ENCODE measurements at regions not wholly inside any gene's neighbourhood (a gene's known extent, or its start where the extent isn't known, plus 50 kb on each side); places are given as distances from the start of the nearest gene placed in this dataset.
"Not testable (repeated sequence)": the region's sequence is repeated elsewhere in the genome, so short reads cannot be mapped to it uniquely, and the experiment has no call there.

- CTCF ChIA-PET = no interaction called here
- Mint-ChIP-seq H3K4me3 (no peak overlapping the region), H3K36me3 (no peaks in the 10 kb centered on the region)
Observed at GRCh38 chr5:13227513-13227912, 717.0 kb downstream of the DNAH5 start.

GRCh38 chr5:13218518-13218917, 726.0 kb downstream of the DNAH5 start:
- Mint-ChIP-seq H3K36me3 (no peaks in the 10 kb centered on the region), H3K27me3 (no peaks in the 10 kb centered on the region), H3K27ac (no peak overlapping the region), H3K9me3 (peaks cover 6% of the 10 kb centered on the region), H3K4me3 (no peak overlapping the region), H3K4me1 (no peaks in the 10 kb centered on the region)
- DNase-seq = no peak
- CTCF ChIA-PET = no interaction called here

More at GRCh38 chr5:13227513-13227912, 717.0 kb downstream of the DNAH5 start:
- no peak for DNase-seq
- peaks cover 7% of the 10 kb centered on the region for H3K9me3 Mint-ChIP-seq
- no peaks in the 10 kb centered on the region for H3K27me3 Mint-ChIP-seq
- H3K27ac Mint-ChIP-seq = no peak overlapping the region
- no peaks in the 10 kb centered on the region for H3K4me1 Mint-ChIP-seq

GRCh38 chr5:13217636-13218035, 726.9 kb downstream of the DNAH5 start:
- CTCF ChIA-PET = no interaction called here
- H3K27me3 Mint-ChIP-seq = no peaks in the 10 kb centered on the region
- no peak overlapping the region for H3K27ac Mint-ChIP-seq
- H3K9me3 Mint-ChIP-seq = peaks cover 6% of the 10 kb centered on the region
- H3K4me1 Mint-ChIP-seq = no peaks in the 10 kb centered on the region
- no peak for DNase-seq
- H3K4me3 Mint-ChIP-seq = no peak overlapping the region
- no peaks in the 10 kb centered on the region for H3K36me3 Mint-ChIP-seq

- H3K27me3 Mint-ChIP-seq = no peaks in the 10 kb centered on the region
- no peaks in the 10 kb centered on the region for H3K4me1 Mint-ChIP-seq
- no peak for DNase-seq
- H3K9me3 Mint-ChIP-seq = peaks cover 6% of the 10 kb centered on the region
- no peak overlapping the region for H3K4me3 Mint-ChIP-seq
- CTCF ChIA-PET = no interaction called here
- no peaks in the 10 kb centered on the region for H3K36me3 Mint-ChIP-seq
- no peak overlapping the region for H3K27ac Mint-ChIP-seq
Observed at GRCh38 chr5:13215806-13216205, 728.7 kb downstream of the DNAH5 start.

- Mint-ChIP-seq H3K27me3 (no peaks in the 10 kb centered on the region), H3K4me3 (no peak overlapping the region), H3K9me3 (peaks cover 6% of the 10 kb centered on the region), H3K27ac (no peak overlapping the region), H3K36me3 (no peaks in the 10 kb centered on the region), H3K4me1 (no peaks in the 10 kb centered on the region)
- CTCF ChIA-PET = no interaction called here
- DNase-seq = no peak
Observed at GRCh38 chr5:13215370-13215769, 729.1 kb downstream of the DNAH5 start.

- CTCF ChIA-PET = no interaction called here
- no peaks in the 10 kb centered on the region for H3K4me1 Mint-ChIP-seq
- no peak for DNase-seq
- no peak overlapping the region for H3K27ac Mint-ChIP-seq
- no peaks in the 10 kb centered on the region for H3K27me3 Mint-ChIP-seq
- H3K4me3 Mint-ChIP-seq = no peak overlapping the region
- no peaks in the 10 kb centered on the region for H3K36me3 Mint-ChIP-seq
- peaks cover 7% of the 10 kb centered on the region for H3K9me3 Mint-ChIP-seq
Observed at GRCh38 chr5:13214182-13214581, 730.3 kb downstream of the DNAH5 start.

GRCh38 chr5:13212886-13213285, 731.6 kb downstream of the DNAH5 start:
- Mint-ChIP-seq H3K4me1 (no peaks in the 10 kb centered on the region), H3K27me3 (no peaks in the 10 kb centered on the region), H3K9me3 (peaks cover 4% of the 10 kb centered on the region), H3K36me3 (no peaks in the 10 kb centered on the region), H3K27ac (no peak overlapping the region), H3K4me3 (no peak overlapping the region)
- no peak for DNase-seq
- CTCF ChIA-PET = no interaction called here

- Mint-ChIP-seq H3K4me1 (no peaks in the 10 kb centered on the region), H3K27ac (no peak overlapping the region), H3K36me3 (no peaks in the 10 kb centered on the region), H3K4me3 (no peak overlapping the region), H3K27me3 (no peaks in the 10 kb centered on the region), H3K9me3 (peaks cover 4% of the 10 kb centered on the region)
- no peak for DNase-seq
- CTCF ChIA-PET = no interaction called here
Observed at GRCh38 chr5:13211064-13211463, 733.4 kb downstream of the DNAH5 start.

- Mint-ChIP-seq H3K27ac (no peak overlapping the region), H3K36me3 (no peaks in the 10 kb centered on the region), H3K4me1 (no peaks in the 10 kb centered on the region), H3K4me3 (no peak overlapping the region), H3K27me3 (no peaks in the 10 kb centered on the region), H3K9me3 (peaks cover 10% of the 10 kb centered on the region)
- DNase-seq = no peak
- CTCF ChIA-PET = no interaction called here
Observed at GRCh38 chr5:13207112-13207511, 737.4 kb downstream of the DNAH5 start.

- H3K4me1 Mint-ChIP-seq = no peaks in the 10 kb centered on the region
- no peaks in the 10 kb centered on the region for H3K36me3 Mint-ChIP-seq
- no peak overlapping the region for H3K4me3 Mint-ChIP-seq
- DNase-seq = no peak
- CTCF ChIA-PET = no interaction called here
- H3K27me3 Mint-ChIP-seq = no peaks in the 10 kb centered on the region
- no peak overlapping the region for H3K27ac Mint-ChIP-seq
- H3K9me3 Mint-ChIP-seq = peaks cover 23% of the 10 kb centered on the region
Observed at GRCh38 chr5:13201022-13201421, 743.5 kb downstream of the DNAH5 start.

- CTCF ChIA-PET, H3K27ac Mint-ChIP-seq, H3K4me1 Mint-ChIP-seq, H3K36me3 Mint-ChIP-seq, H3K27me3 Mint-ChIP-seq, H3K4me3 Mint-ChIP-seq, DNase-seq: not testable (repeated sequence)
- peaks cover 22% of the 10 kb centered on the region for H3K9me3 Mint-ChIP-seq
Observed at GRCh38 chr5:13198226-13198625, 746.3 kb downstream of the DNAH5 start.

- no peak overlapping the region for H3K27ac Mint-ChIP-seq
- DNase-seq = no peak
- peaks cover 17% of the 10 kb centered on the region for H3K9me3 Mint-ChIP-seq
- H3K36me3 Mint-ChIP-seq = no peaks in the 10 kb centered on the region
- no peaks in the 10 kb centered on the region for H3K4me1 Mint-ChIP-seq
- CTCF ChIA-PET = no interaction called here
- H3K27me3 Mint-ChIP-seq = no peaks in the 10 kb centered on the region
- no peak overlapping the region for H3K4me3 Mint-ChIP-seq
Observed at GRCh38 chr5:13189532-13189931, 755.0 kb downstream of the DNAH5 start.

- no peak for DNase-seq
- H3K4me3 Mint-ChIP-seq = no peak overlapping the region
- CTCF ChIA-PET = no interaction called here
- no peaks in the 10 kb centered on the region for H3K27me3 Mint-ChIP-seq
- no peaks in the 10 kb centered on the region for H3K36me3 Mint-ChIP-seq
- no peaks in the 10 kb centered on the region for H3K4me1 Mint-ChIP-seq
- no peak overlapping the region for H3K27ac Mint-ChIP-seq
- H3K9me3 Mint-ChIP-seq = peaks cover 15% of the 10 kb centered on the region
Observed at GRCh38 chr5:13188371-13188770, 756.1 kb downstream of the DNAH5 start.

- CTCF ChIA-PET = no interaction called here
Observed at GRCh38 chr5:13187186-13187585, 757.3 kb downstream of the DNAH5 start.

GRCh38 chr5:13186177-13186576, 758.3 kb downstream of the DNAH5 start:
- DNase-seq = no peak
- CTCF ChIA-PET = no interaction called here
- no peaks in the 10 kb centered on the region for H3K4me1 Mint-ChIP-seq
- H3K27ac Mint-ChIP-seq = no peak overlapping the region
- no peaks in the 10 kb centered on the region for H3K27me3 Mint-ChIP-seq
- H3K4me3 Mint-ChIP-seq = no peak overlapping the region
- H3K9me3 Mint-ChIP-seq = peaks cover 14% of the 10 kb centered on the region
- no peaks in the 10 kb centered on the region for H3K36me3 Mint-ChIP-seq

More at GRCh38 chr5:13187186-13187585, 757.3 kb downstream of the DNAH5 start:
- no peak overlapping the region for H3K27ac Mint-ChIP-seq
- H3K4me1 Mint-ChIP-seq = no peaks in the 10 kb centered on the region
- no peak overlapping the region for H3K4me3 Mint-ChIP-seq
- DNase-seq = no peak
- H3K36me3 Mint-ChIP-seq = no peaks in the 10 kb centered on the region
- H3K9me3 Mint-ChIP-seq = peaks cover 19% of the 10 kb centered on the region
- H3K27me3 Mint-ChIP-seq = no peaks in the 10 kb centered on the region

- no peak overlapping the region for H3K4me3 Mint-ChIP-seq
- CTCF ChIA-PET = no interaction called here
- DNase-seq = no peak
- H3K36me3 Mint-ChIP-seq = no peaks in the 10 kb centered on the region
- H3K27me3 Mint-ChIP-seq = no peaks in the 10 kb centered on the region
- no peak overlapping the region for H3K27ac Mint-ChIP-seq
- peaks cover 10% of the 10 kb centered on the region for H3K9me3 Mint-ChIP-seq
- no peaks in the 10 kb centered on the region for H3K4me1 Mint-ChIP-seq
Observed at GRCh38 chr5:13179407-13180087, 764.9 kb downstream of the DNAH5 start.
